Fibroblast of lung (primary cell): ENCODE measurements at regions not wholly inside any gene's neighbourhood (a gene's known extent, or its start where the extent isn't known, plus 50 kb on each side); places are given as distances from the start of the nearest gene placed in this dataset.

Source experiments
- DNase-seq, 2 donors: peaks; one replicate each; pipeline versions ENCODE4 v3.0.0 to v3.0.0-alpha.2; 2010; ENCODE audit warnings: low read depth in 2 of 2
- H2AFZ ChIP-seq: 2 replicates; pipeline ENCODE4 v1.5.1; 2012; ENCODE audit warnings: low read length, control low read depth, inconsistent platforms
- H3K27ac ChIP-seq: 2 replicates; pipeline ENCODE4 v1.5.1; 2011; ENCODE audit warnings: low read length, control low read depth; ENCODE audit not compliant: insufficient read depth
- H3K27me3 ChIP-seq: 2 replicates; pipeline ENCODE4 v1.5.1; 2011; ENCODE audit warnings: mild to moderate bottlenecking, low read length; ENCODE audit not compliant: control insufficient read depth, insufficient read depth
- H3K36me3 ChIP-seq: 2 replicates; pipeline ENCODE4 v1.5.1; 2011; ENCODE audit warnings: low read length; ENCODE audit not compliant: control insufficient read depth, insufficient read depth
- H3K4me1 ChIP-seq: 2 replicates; pipeline ENCODE4 v1.5.1; 2011; ENCODE audit warnings: low read length; ENCODE audit not compliant: control insufficient read depth, insufficient read depth; ENCODE audit errors: extremely low read depth
- H3K4me2 ChIP-seq: 2 replicates; pipeline ENCODE4 v1.5.1; 2011; ENCODE audit warnings: low read length, control low read depth; ENCODE audit not compliant: insufficient read depth; ENCODE audit errors: extremely low read depth
- H3K4me3 ChIP-seq, 4 experiments: fragments of 200-600 bp in 1 of 4; sonication (generic) in 1 of 4; replicated peaks in 1 of 4; 2 replicates each; pipeline ENCODE4 v1.5.1; 2011 to 2016; ENCODE audit warnings: low read length in 4 of 4, low read depth in 3 of 4, mild to moderate bottlenecking in 3 of 4, control low read depth in 2 of 4, inconsistent platforms in 1 of 4, mixed read lengths in 1 of 4; ENCODE audit not compliant: insufficient read depth in 1 of 4; ENCODE audit errors: control extremely low read depth in 1 of 4
- H3K79me2 ChIP-seq: 2 replicates; pipeline ENCODE4 v1.5.1; 2012; ENCODE audit warnings: mild to moderate bottlenecking, low read length, inconsistent platforms; ENCODE audit not compliant: control insufficient read depth, insufficient read depth
- H3K9ac ChIP-seq: 2 replicates; pipeline ENCODE4 v1.5.1; 2011; ENCODE audit warnings: mild to moderate bottlenecking, low read length, control low read depth; ENCODE audit not compliant: insufficient read depth
- H3K9me3 ChIP-seq: 2 replicates; pipeline ENCODE4 v1.5.1; 2012; ENCODE audit warnings: low read depth, low read length; ENCODE audit not compliant: control insufficient read depth, insufficient read depth
- H4K20me1 ChIP-seq: 2 replicates; pipeline ENCODE4 v1.5.1; 2011; ENCODE audit warnings: low read length; ENCODE audit not compliant: control insufficient read depth, insufficient read depth; ENCODE audit errors: extremely low read depth
- EZH2 ChIP-seq: IDR thresholded peaks from 2 replicates; pipeline ENCODE4 v1.5.1; 2012; ENCODE audit warnings: low read length, control low read depth, mild to moderate bottlenecking; ENCODE audit errors: missing control alignments
- TF ChIP-seq, protein P1 (sequence below), 2 donors: IDR thresholded peaks in 1 of 2; conservative IDR thresholded peaks in 1 of 2; 1 replicate in 1 of 2; 2 replicates in 1 of 2; pipeline ENCODE4 v1.5.1; 2011 to 2012; ENCODE audit warnings: low read length in 2 of 2, control low read depth in 1 of 2, inconsistent platforms in 1 of 2, low read depth in 1 of 2, mild to moderate bottlenecking in 1 of 2

DNA sequence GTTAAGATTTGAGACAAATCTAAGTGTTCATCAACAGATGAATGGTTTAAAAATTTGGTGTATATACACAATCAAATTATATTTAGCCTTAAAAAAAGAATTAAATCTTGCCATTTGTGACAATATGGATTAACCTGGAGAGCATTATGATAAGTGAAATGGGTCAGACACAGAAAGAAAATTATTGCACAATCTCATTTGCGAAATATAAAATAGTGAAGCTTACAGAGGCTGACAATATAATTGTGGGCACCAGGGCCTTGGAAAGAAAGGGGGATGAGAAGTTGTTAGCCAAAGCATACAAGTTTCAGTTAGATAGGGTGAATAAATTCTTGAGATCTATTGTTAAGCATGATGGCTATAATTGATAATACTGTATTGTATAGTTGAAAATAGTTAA, 883.0 kb downstream of the TECRL start:
- no peaks in the 10 kb centered on the region for H3K9me3 ChIP-seq
- H3K4me1 ChIP-seq, result no peaks in the 10 kb centered on the region
- no peak overlapping the region for H3K9ac ChIP-seq
- no peak overlapping the region for H3K27ac ChIP-seq
- H3K79me2 ChIP-seq, result no peaks in the 10 kb centered on the region
- DNase-seq, result no peak
- H3K27me3 ChIP-seq, result no peaks in the 10 kb centered on the region
- H3K36me3 ChIP-seq, result no peaks in the 10 kb centered on the region
- no peak overlapping the region for H2AFZ ChIP-seq
- H3K4me2 ChIP-seq, result no peak overlapping the region
- no peaks in the 10 kb centered on the region for H4K20me1 ChIP-seq
- no peak overlapping the region for H3K4me3 ChIP-seq
- TF ChIP-seq, protein P1, sequence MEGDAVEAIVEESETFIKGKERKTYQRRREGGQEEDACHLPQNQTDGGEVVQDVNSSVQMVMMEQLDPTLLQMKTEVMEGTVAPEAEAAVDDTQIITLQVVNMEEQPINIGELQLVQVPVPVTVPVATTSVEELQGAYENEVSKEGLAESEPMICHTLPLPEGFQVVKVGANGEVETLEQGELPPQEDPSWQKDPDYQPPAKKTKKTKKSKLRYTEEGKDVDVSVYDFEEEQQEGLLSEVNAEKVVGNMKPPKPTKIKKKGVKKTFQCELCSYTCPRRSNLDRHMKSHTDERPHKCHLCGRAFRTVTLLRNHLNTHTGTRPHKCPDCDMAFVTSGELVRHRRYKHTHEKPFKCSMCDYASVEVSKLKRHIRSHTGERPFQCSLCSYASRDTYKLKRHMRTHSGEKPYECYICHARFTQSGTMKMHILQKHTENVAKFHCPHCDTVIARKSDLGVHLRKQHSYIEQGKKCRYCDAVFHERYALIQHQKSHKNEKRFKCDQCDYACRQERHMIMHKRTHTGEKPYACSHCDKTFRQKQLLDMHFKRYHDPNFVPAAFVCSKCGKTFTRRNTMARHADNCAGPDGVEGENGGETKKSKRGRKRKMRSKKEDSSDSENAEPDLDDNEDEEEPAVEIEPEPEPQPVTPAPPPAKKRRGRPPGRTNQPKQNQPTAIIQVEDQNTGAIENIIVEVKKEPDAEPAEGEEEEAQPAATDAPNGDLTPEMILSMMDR (conservative IDR thresholded peaks at IDR 0.05 in 1 of 2, IDR thresholded peaks at IDR 0.05 in 1 of 2; ENCODE audit: low read depth in 1 of 2, low read length in 2 of 2), result no peak
- TF ChIP-seq EZH2, result no peak

DNA sequence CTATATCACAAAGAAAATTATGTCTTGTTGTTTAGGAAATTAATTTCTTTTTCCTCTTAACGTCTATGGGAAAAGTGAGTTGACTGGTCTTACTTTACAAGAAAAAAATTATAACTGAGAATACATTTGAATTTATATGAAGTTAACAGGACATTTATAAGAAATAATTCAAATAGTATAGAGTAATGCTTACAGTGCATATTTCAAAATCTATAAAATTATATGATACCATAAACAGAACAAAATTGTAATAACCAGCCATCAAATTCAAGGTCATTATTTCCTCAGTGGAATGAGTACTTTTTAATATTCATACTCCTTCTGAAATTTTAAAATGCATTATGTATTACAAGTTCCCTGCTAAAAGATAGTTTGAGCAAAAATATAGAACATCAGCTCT, 884.5 kb downstream of the TECRL start:
- no peak for DNase-seq
- Histone ChIP-seq H3K4me1 (no peaks in the 10 kb centered on the region), H2AFZ (no peak overlapping the region), H3K79me2 (no peaks in the 10 kb centered on the region), H3K27ac (no peak overlapping the region), H3K36me3 (no peaks in the 10 kb centered on the region), H4K20me1 (no peaks in the 10 kb centered on the region), H3K9me3 (no peaks in the 10 kb centered on the region), H3K27me3 (no peaks in the 10 kb centered on the region), H3K4me3 (no peak overlapping the region), H3K4me2 (no peak overlapping the region), H3K9ac (no peak overlapping the region)
- TF ChIP-seq EZH2, result no peak
- TF ChIP-seq, protein P1 (conservative IDR thresholded peaks at IDR 0.05 in 1 of 2, IDR thresholded peaks at IDR 0.05 in 1 of 2; ENCODE audit: low read depth in 1 of 2, low read length in 2 of 2), result no peak

DNA sequence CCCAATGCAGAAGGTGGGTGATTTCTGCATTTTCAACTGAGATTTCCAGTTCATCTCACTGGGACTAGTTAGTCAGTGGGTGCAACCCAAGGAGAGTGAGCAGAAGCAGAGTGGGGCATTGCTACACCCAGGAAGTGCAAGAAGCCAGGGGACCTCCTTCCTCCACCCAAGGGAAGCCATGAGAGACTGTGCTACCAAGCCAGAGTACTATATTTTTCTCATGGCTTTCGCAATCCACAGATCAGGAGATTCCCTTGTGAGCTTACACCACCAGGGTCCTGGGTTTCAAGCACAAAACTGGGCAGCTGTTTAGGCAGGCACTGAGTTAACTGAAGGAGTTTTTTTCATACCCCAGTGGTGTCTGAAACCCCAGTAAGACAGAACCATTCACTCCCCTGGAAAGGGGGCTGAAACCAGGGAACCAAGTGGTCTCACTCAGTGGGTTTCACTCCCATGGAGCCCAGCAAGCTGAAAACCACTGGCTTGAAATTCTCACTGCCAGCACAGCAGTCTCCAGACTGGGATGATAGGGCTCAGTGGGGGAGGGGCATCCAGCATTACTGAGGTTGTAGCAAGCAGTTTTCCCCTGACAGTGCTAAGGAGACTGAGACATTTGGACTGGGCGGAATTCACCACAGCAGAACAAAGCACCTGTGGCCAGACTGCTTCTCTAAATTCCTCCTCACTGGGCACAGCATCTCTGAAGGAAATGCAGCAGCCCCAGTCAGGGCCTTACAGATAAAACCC, 903.4 kb downstream of the TECRL start:
- Histone ChIP-seq H3K9me3 (no peaks in the 10 kb centered on the region), H3K4me3 (no peak overlapping the region), H3K27ac (no peak overlapping the region), H4K20me1 (no peaks in the 10 kb centered on the region), H3K36me3 (no peaks in the 10 kb centered on the region), H3K27me3 (no peaks in the 10 kb centered on the region), H3K79me2 (no peaks in the 10 kb centered on the region), H3K4me2 (no peak overlapping the region), H3K9ac (no peak overlapping the region), H2AFZ (no peak overlapping the region), H3K4me1 (no peaks in the 10 kb centered on the region)
- no peak for DNase-seq
- no peak for TF ChIP-seq EZH2
- TF ChIP-seq, protein P1 (conservative IDR thresholded peaks at IDR 0.05 in 1 of 2, IDR thresholded peaks at IDR 0.05 in 1 of 2; ENCODE audit: low read depth in 1 of 2, low read length in 2 of 2), result no peak
